Stimulated activated CD4-positive, alpha-beta T cell treated with anti-CD3 and anti-CD28 coated beads, Interleukin-4, amount 100 ng/mL, for 4 hours (primary cell): ENCODE measurements at regions not wholly inside any gene's neighbourhood (a gene's known extent, or its start where the extent isn't known, plus 50 kb on each side); places are given as distances from the start of the nearest gene placed in this dataset.

Experiments used
- DNase-seq, 2 experiments: peaks; one replicate each; pipeline ENCODE4 v3.0.0-alpha.2; 2020

GRCh38 chr17:69958063-69958462 lies 117.0 kb upstream of the KCNJ16 start:
- no peak for DNase-seq

DNA sequence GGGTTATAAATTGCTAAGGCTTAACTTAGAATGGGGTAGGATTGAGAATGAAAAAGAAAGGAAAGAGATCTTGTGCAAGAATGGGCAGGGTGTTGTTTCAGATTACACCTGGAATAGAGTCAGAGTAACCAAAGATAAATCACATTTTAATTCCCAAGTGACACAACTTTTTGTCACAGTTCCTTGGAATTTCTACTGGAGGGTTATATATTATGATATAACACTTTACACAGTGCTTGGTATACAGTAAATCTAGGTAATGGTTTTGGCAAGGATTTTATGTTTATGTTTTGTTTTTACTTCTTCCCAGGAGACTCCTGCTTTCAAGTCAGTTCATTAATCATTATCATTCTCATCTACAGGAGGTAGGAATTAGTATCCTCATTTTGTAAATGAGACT lies 115.7 kb upstream of the KCNJ16 start:
- no peak for DNase-seq

GRCh38 chr17:69960755-69961154 lies 114.3 kb upstream of the KCNJ16 start:
- DNase-seq = no peak

- DNase-seq = no peak
Measured at GRCh38 chr17:69961501-69962145, 113.4 kb upstream of the KCNJ16 start.

- DNase-seq = no peak
Measured at GRCh38 chr17:69962436-69962995, 112.5 kb upstream of the KCNJ16 start.

- no peak for DNase-seq
Measured at GRCh38 chr17:69967910-69968411, 107.1 kb upstream of the KCNJ16 start.

GRCh38 chr17:69969897-69970296 lies 105.1 kb upstream of the KCNJ16 start:
- no peak for DNase-seq

GRCh38 chr17:69972251-69972650 lies 102.8 kb upstream of the KCNJ16 start:
- DNase-seq = no peak

- DNase-seq = no peak
Measured at GRCh38 chr17:69975808-69976207, 99.2 kb upstream of the KCNJ16 start.

GRCh38 chr17:69978056-69978646 lies 96.9 kb upstream of the KCNJ16 start:
- DNase-seq = no peak

- DNase-seq = no peak
Measured at GRCh38 chr17:69981441-69981840, 93.6 kb upstream of the KCNJ16 start.

DNA sequence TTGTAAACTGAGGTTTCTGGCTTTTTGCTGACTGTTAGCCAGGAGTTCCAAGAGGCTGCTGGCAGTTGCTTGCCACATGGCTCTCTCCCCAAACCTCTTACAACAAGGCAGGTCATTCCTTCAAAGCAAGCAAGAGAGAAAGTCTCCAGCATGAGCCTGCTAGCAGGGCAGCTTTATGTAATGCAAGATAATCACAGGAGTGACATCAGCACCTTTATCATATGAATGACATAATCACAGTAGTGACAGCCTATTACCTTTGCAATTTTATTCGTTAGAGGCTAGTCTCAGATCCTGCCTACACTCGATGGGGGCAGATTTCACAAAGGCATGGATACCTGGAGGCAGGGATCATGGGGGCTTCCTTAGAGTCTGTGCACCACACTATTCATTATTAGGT lies 79.5 kb upstream of the KCNJ16 start:
- no peak for DNase-seq

- no peak for DNase-seq
Measured at GRCh38 chr17:69997332-69997731, 77.7 kb upstream of the KCNJ16 start.

- DNase-seq = no peak
Measured at GRCh38 chr17:69999253-69999652, 75.8 kb upstream of the KCNJ16 start.

GRCh38 chr17:70006159-70006558 lies 68.9 kb upstream of the KCNJ16 start:
- DNase-seq = no peak

GRCh38 chr17:70011750-70012149 lies 63.3 kb upstream of the KCNJ16 start:
- DNase-seq = no peak

GRCh38 chr17:70013911-70014310 lies 61.1 kb upstream of the KCNJ16 start:
- DNase-seq = no peak

DNA sequence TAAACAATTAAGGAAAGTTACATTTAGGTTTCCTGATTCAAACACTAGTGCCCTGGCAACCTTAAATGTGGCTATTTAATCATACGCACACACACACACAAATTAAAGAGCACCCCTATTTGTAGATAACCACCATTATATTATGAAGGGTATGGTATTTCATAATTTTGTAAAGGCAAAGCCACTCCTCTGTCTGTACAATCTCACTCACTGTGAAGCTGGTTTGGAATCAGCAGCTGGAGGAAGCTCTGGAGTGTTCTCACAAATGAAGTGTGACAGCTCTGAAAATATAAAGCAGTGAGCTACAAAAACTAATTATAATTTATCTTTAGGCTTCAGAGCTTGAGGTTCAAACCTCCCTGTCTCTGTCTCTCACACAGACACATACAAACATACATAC lies 57.9 kb upstream of the KCNJ16 start:
- DNase-seq = no peak

GRCh38 chr17:70017941-70018340 lies 57.1 kb upstream of the KCNJ16 start:
- DNase-seq = no peak

DNA sequence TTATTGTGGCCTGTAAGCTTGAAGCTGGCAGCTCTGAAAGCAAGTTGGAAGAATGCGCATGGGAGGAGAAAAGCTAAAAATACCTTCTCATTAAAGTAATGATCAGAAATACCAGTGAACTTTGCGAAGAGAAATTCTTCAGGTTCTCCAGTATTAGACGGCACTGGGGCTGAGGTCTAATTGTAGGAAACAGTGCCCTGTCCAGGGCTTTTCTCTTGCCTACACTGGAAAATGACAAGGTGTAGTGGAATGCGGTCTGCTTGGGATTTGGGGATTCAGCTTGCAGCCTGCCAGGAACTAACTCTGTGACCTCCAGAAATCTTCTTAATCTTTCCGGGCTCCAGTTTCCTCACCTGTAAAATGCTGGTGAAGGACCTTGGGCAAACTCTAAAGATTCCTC lies 53.3 kb upstream of the KCNJ16 start:
- no peak for DNase-seq

DNA sequence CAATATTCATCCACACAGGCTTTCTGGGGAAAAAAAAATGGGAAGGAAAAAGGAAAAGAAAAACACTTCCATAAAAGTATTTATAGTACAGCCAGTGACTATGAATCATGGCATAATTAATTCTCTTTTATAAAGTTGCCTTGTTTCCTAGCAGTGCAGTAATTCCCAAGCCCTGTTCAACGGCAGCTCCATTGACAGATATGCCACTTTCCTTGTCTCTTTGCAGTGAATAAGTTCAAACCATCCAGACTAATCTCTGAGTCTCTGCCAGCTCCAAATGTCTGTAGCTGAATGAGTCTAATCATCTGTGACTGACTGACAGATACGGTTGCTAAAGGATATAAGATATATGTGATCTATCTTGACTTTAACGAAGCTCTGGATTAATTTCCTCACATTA lies 52.9 kb upstream of the KCNJ16 start:
- DNase-seq = no peak

DNA sequence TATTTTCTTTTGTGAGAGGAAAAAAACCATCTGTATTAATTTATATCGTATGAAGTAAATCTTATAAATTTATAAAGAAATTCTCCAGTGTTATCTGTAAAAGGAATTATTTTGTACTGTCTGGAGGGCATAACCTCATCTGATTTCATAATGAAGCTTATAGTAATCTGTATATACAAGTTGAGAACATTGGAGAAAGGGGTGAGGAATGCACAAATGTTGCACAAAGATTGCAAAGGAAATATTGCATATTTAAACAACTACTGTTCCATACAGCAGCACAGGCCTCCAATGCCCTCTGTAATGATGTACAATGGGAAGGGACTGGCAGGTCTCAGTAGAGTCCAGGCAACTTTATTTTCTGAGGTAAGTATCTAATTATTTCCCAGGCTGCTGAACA lies 50.8 kb upstream of the KCNJ16 start:
- no peak for DNase-seq
